A549 (cell line): ENCODE measurements at regions not wholly inside any gene's neighbourhood (a gene's known extent, or its start where the extent isn't known, plus 50 kb on each side); places are given as distances from the start of the nearest gene placed in this dataset.
"Not testable (repeated sequence)": the region's sequence is repeated elsewhere in the genome, so short reads cannot be mapped to it uniquely, and the experiment has no call there.

Experiments used
- ATAC-seq, 2 experiments: fragments of 200-7000 bp in 1 of 2; fragments of >200 bp in 1 of 2; cut with Nextera tagmentation in 1 of 2; cut with Tn5 transposase in 1 of 2; 3 replicates each; pipeline versions ENCODE4 v1.8.0 to v1.9.1; 2018 to 2020; ENCODE audit warnings: mild to moderate bottlenecking in 1 of 2, moderate library complexity in 1 of 2
- CTCF ChIA-PET: fragments of 300-600 bp; sonication (Branson Sonifier 250); formaldehyde crosslinking; extraction: SDS; loops from one replicate; lab custom pipeline; 2021; ENCODE audit warnings: antibody characterized with exemption, inconsistent platforms; lab: Yijun Ruan, JAX
- POLR2A ChIA-PET: fragments of 350-600 bp; formaldehyde crosslinking; extraction: SDS; loops from one replicate; lab custom pipeline; 2021; ENCODE audit warnings: antibody characterized with exemption, inconsistent platforms; lab: Yijun Ruan, JAX
- DNase-seq, 2 experiments: peaks; one replicate each; pipeline versions ENCODE4 v3.0.0 to v3.0.0-alpha.2; 2011 to 2016; ENCODE audit warnings: low read depth in 1 of 2, low spot score in 1 of 2
- FAIRE-seq: peaks from 2 replicates; lab custom pipeline; 2011; peaks lifted over from hg19 to GRCh38; lab: Jason Lieb, UNC
- H3K27ac ChIP-seq, 2 experiments: fragments of >200 bp; sonication (Bioruptor Twin); formaldehyde crosslinking; 3 replicates each; pipeline ENCODE4 v1.5.1; 2016 to 2017
- H3K4me1 ChIP-seq: fragments of >200 bp; sonication (Bioruptor Twin); formaldehyde crosslinking; 3 replicates; pipeline ENCODE4 v1.6.1; 2016
- H3K4me2 ChIP-seq: fragments of >200 bp; sonication (Bioruptor Twin); formaldehyde crosslinking; 3 replicates; pipeline ENCODE4 v1.6.1; 2016
- H3K4me3 ChIP-seq: fragments of >200 bp; sonication (Bioruptor Twin); formaldehyde crosslinking; 3 replicates; pipeline ENCODE4 v1.5.1; 2016
- H3K9me3 ChIP-seq: fragments of >200 bp; sonication (Bioruptor Twin); formaldehyde crosslinking; 3 replicates; pipeline ENCODE4 v1.6.1; 2016
- ATOH8 ChIP-seq: fragments of 250-450 bp; sonication (Bioruptor Pico); IDR thresholded peaks from 2 replicates; pipeline ENCODE4 v1.5.0; 2020; ENCODE audit warnings: low read depth, mild to moderate bottlenecking, moderate library complexity
- CBX2 ChIP-seq: fragments of 200-600 bp; sonication (generic); IDR thresholded peaks from 2 replicates; pipeline ENCODE4 v1.6.1; 2016; ENCODE audit warnings: low read depth, mild to moderate bottlenecking, borderline replicate concordance
- CEBPB ChIP-seq, 2 experiments: fragments of >200 bp in 1 of 2; sonication (Bioruptor Twin) in 1 of 2; formaldehyde crosslinking in 1 of 2; IDR thresholded peaks; 2 replicates each; pipeline ENCODE4 v1.6.1; 2012 to 2016
- CHD2 ChIP-seq: fragments of 150-350 bp; IDR thresholded peaks from 2 replicates; pipeline ENCODE4 v1.6.1; 2014; ENCODE audit warnings: low read length; ENCODE audit not compliant: partially characterized antibody
- CHD4 ChIP-seq: fragments of 200-600 bp; sonication (generic); IDR thresholded peaks from 2 replicates; pipeline ENCODE4 v1.6.1; 2016; ENCODE audit warnings: antibody characterized with exemption, mild to moderate bottlenecking, borderline replicate concordance
- ELK1 ChIP-seq: fragments of 150-350 bp; IDR thresholded peaks from 2 replicates; pipeline ENCODE4 v1.6.1; 2014; ENCODE audit warnings: low read depth, mild to moderate bottlenecking, low read length
- EP300 ChIP-seq, 2 experiments: fragments of >200 bp; sonication (Bioruptor Twin); formaldehyde crosslinking; IDR thresholded peaks; 2 replicates in 1 of 2; 3 replicates in 1 of 2; pipeline ENCODE4 v1.6.1; 2016 to 2017
- ESRRA ChIP-seq: fragments of 150-350 bp; IDR thresholded peaks from 2 replicates; pipeline ENCODE4 v1.6.1; 2014; ENCODE audit warnings: mild to moderate bottlenecking, low read length, borderline replicate concordance
- FOSL2 ChIP-seq, 2 experiments: fragments of 450-650 bp in 1 of 2; fragments of >200 bp in 1 of 2; sonication (Bioruptor Twin) in 1 of 2; formaldehyde crosslinking; IDR thresholded peaks; 2 replicates each; pipeline versions ENCODE4 v1.5.0 to v1.6.1; 2016 to 2020; ENCODE audit warnings: mild to moderate bottlenecking in 1 of 2, moderate library complexity in 1 of 2
- FOXS1 ChIP-seq: fragments of 250-450 bp; sonication (Bioruptor Pico); IDR thresholded peaks from 2 replicates; pipeline ENCODE4 v1.5.0; 2020; ENCODE audit warnings: mild to moderate bottlenecking, moderate library complexity
- HDAC2 ChIP-seq: fragments of 200-600 bp; sonication (generic); IDR thresholded peaks from 2 replicates; pipeline ENCODE4 v1.6.1; 2016
- HEYL ChIP-seq: fragments of 250-450 bp; sonication (Bioruptor Pico); IDR thresholded peaks from 2 replicates; pipeline ENCODE4 v1.8.0; 2021; ENCODE audit warnings: mild to moderate bottlenecking, moderate library complexity
- HMGXB4 ChIP-seq: fragments of 250-450 bp; sonication (Bioruptor Pico); IDR thresholded peaks from 2 replicates; pipeline ENCODE4 v1.5.0; 2021; ENCODE audit warnings: mild to moderate bottlenecking, moderate library complexity, borderline replicate concordance
- HOXB5 ChIP-seq: fragments of 250-450 bp; sonication (Bioruptor Pico); IDR thresholded peaks from 2 replicates; pipeline ENCODE4 v1.5.0; 2020; ENCODE audit warnings: mild to moderate bottlenecking, moderate library complexity
- JUN ChIP-seq, 2 experiments: fragments of >200 bp; sonication (Bioruptor Twin); formaldehyde crosslinking; IDR thresholded peaks; 2 replicates in 1 of 2; 3 replicates in 1 of 2; pipeline ENCODE4 v1.6.1; 2016 to 2017
- KDM5A ChIP-seq: fragments of 200-600 bp; sonication (generic); IDR thresholded peaks from 2 replicates; pipeline ENCODE4 v1.6.1; 2016; ENCODE audit warnings: antibody characterized with exemption, mild to moderate bottlenecking
- MAFK ChIP-seq: fragments of 450-650 bp; IDR thresholded peaks from 2 replicates; pipeline ENCODE4 v1.6.1; 2014; ENCODE audit not compliant: partially characterized antibody
- MAZ ChIP-seq: fragments of 150-350 bp; IDR thresholded peaks from 2 replicates; pipeline ENCODE4 v1.6.1; 2014; ENCODE audit warnings: antibody characterized with exemption, low read depth, low read length, borderline replicate concordance
- MYC ChIP-seq: IDR thresholded peaks from 2 replicates; pipeline ENCODE4 v1.6.1; 2012; ENCODE audit warnings: mild to moderate bottlenecking, inconsistent platforms, low read length, improper control_type of control experiment, borderline replicate concordance
- NPAS2 ChIP-seq: fragments of 250-450 bp; sonication (Bioruptor Pico); IDR thresholded peaks from 2 replicates; pipeline ENCODE4 v1.8.0; 2022; ENCODE audit warnings: mild to moderate bottlenecking, moderate library complexity, borderline replicate concordance
- NR3C1 ChIP-seq: fragments of >200 bp; sonication (Bioruptor Twin); formaldehyde crosslinking; IDR thresholded peaks from 3 replicates; pipeline ENCODE4 v1.6.1; 2017
- PBX3 ChIP-seq: IDR thresholded peaks from 2 replicates; pipeline ENCODE4 v1.6.1; 2012
- RAD21 ChIP-seq, 2 experiments: fragments of >200 bp in 1 of 2; sonication (Bioruptor Twin) in 1 of 2; formaldehyde crosslinking in 1 of 2; IDR thresholded peaks in 1 of 2; conservative IDR thresholded peaks in 1 of 2; 2 replicates in 1 of 2; 3 replicates in 1 of 2; pipeline ENCODE4 v1.6.1; 2012 to 2018; ENCODE audit warnings: inconsistent platforms in 1 of 2
- RCOR1 ChIP-seq: fragments of 150-350 bp; IDR thresholded peaks from 2 replicates; pipeline ENCODE4 v1.6.1; 2014; ENCODE audit warnings: antibody characterized with exemption, low read length, low read depth
- RNF2 ChIP-seq: fragments of 200-600 bp; sonication (generic); IDR thresholded peaks from 2 replicates; pipeline ENCODE4 v1.6.1; 2016; ENCODE audit warnings: low read depth, mild to moderate bottlenecking, antibody characterized with exemption, moderate library complexity, borderline replicate concordance
- SREBF2 ChIP-seq: fragments of 450-650 bp; IDR thresholded peaks from 2 replicates; pipeline ENCODE4 v1.6.1; 2014; ENCODE audit warnings: mild to moderate bottlenecking, moderate library complexity
- TP53 ChIP-seq: fragments of 250-450 bp; sonication (Bioruptor Pico); IDR thresholded peaks from 2 replicates; pipeline ENCODE4 v1.5.0; 2021; ENCODE audit warnings: mild to moderate bottlenecking, moderate library complexity
- USF2 ChIP-seq: fragments of 450-650 bp; IDR thresholded peaks from 2 replicates; pipeline ENCODE4 v1.6.1; 2014; ENCODE audit warnings: antibody characterized with exemption
- ZNF302 ChIP-seq: fragments of 250-450 bp; sonication (Bioruptor Pico); IDR thresholded peaks from 2 replicates; pipeline ENCODE4 v1.9.0; 2021; ENCODE audit warnings: inconsistent platforms, mild to moderate bottlenecking, moderate library complexity
- ZSCAN20 ChIP-seq: fragments of 250-450 bp; sonication (Bioruptor Pico); IDR thresholded peaks from 2 replicates; pipeline ENCODE4 v1.8.0; 2022; ENCODE audit warnings: mild to moderate bottlenecking, moderate library complexity
- WGBS: methylation state at CpG from one replicate; pipeline ENCODE4 v1.1.6; 2017; ENCODE audit errors: missing lambda C conversion rate; 5-methylcytosine and 5-hydroxymethylcytosine counted together

- CTCF ChIA-PET = no interaction called here
- POLR2A ChIA-PET = no interaction called here
- Histone ChIP-seq H3K27ac (no peak overlapping the region), H3K4me2 (no peak overlapping the region), H3K4me1 (no peaks in the 10 kb centered on the region), H3K9me3 (no peaks in the 10 kb centered on the region), H3K4me3 (no peak overlapping the region)
- ATAC-seq = no peak
- TF ChIP-seq RCOR1 (no peak), CHD4 (no peak), HMGXB4 (CRISPR knock-in tag) (no peak), HOXB5 (CRISPR knock-in tag) (no peak), ZSCAN20 (CRISPR knock-in tag) (no peak), RAD21 (conservative IDR thresholded peaks at IDR 0.05 in 1 of 2, IDR thresholded peaks at IDR 0.05 in 1 of 2) (no peak), CEBPB (IDR thresholded peaks at IDR 0.05) (no peak), ESRRA (no peak), JUN (IDR thresholded peaks at IDR 0.05) (no peak), MYC (no peak), TP53 (CRISPR knock-in tag) (no peak), PBX3 (no peak), HDAC2 (no peak), ELK1 (no peak)
- DNase-seq = no peak
- no peak for FAIRE-seq
- WGBS = 40% methylated on average over 4 of the region's 4 CpGs
Measured at GRCh38 chr3:95343228-95343627, 1280.4 kb downstream of the NSUN3 start.

GRCh38 chr3:95343767-95344166, 1280.9 kb downstream of the NSUN3 start:
- no peak for TF ChIP-seq FOSL2 (IDR thresholded peaks at IDR 0.05)
- no peak for TF ChIP-seq FOSL2 (CRISPR knock-in tag; IDR thresholded peaks at IDR 0.05)
- TF ChIP-seq RNF2 = no peak
- TF ChIP-seq USF2 = no peak
- TF ChIP-seq ZNF302 (CRISPR knock-in tag) = no peak
- no peak for TF ChIP-seq KDM5A
- TF ChIP-seq MAZ = no peak
- no peak for TF ChIP-seq NR3C1
- no peak for TF ChIP-seq MYC
- TF ChIP-seq CBX2 = no peak
- TF ChIP-seq FOXS1 (CRISPR knock-in tag) = no peak
- TF ChIP-seq CHD2 = no peak
- no peak for TF ChIP-seq HEYL (CRISPR knock-in tag)
- TF ChIP-seq SREBF2 = no peak
- no peak for TF ChIP-seq MAFK
- TF ChIP-seq CHD4 = no peak
- no peak for TF ChIP-seq RCOR1
- TF ChIP-seq ATOH8 (CRISPR knock-in tag) = no peak
- no peak for TF ChIP-seq NPAS2 (CRISPR knock-in tag)
- TF ChIP-seq EP300 (IDR thresholded peaks at IDR 0.05) = no peak
- Histone ChIP-seq H3K4me3 (no peak overlapping the region), H3K9me3 (no peaks in the 10 kb centered on the region), H3K4me2 (no peak overlapping the region), H3K4me1 (no peaks in the 10 kb centered on the region), H3K27ac (no peak overlapping the region)
- WGBS = 67% methylated on average over 1 of the region's 1 CpG
- FAIRE-seq (no peak), ATAC-seq (no peak), DNase-seq (no peak)
- ChIA-PET CTCF (no interaction called here), POLR2A (no interaction called here)

GRCh38 chr3:95347936-95348335, 1285.1 kb downstream of the NSUN3 start:
- H3K4me1 ChIP-seq, H3K27ac ChIP-seq, H3K4me3 ChIP-seq, CTCF ChIA-PET, H3K9me3 ChIP-seq, FAIRE-seq, DNase-seq, POLR2A ChIA-PET, H3K4me2 ChIP-seq, ATAC-seq: not testable (repeated sequence)
- 53% methylated on average over 4 of the region's 4 CpGs for WGBS
